ENCODE measurements at regions not wholly inside any gene's neighbourhood (a gene's known extent, or its start where the extent isn't known, plus 50 kb on each side); places are given as distances from the start of the nearest gene placed in this dataset.

DNA sequence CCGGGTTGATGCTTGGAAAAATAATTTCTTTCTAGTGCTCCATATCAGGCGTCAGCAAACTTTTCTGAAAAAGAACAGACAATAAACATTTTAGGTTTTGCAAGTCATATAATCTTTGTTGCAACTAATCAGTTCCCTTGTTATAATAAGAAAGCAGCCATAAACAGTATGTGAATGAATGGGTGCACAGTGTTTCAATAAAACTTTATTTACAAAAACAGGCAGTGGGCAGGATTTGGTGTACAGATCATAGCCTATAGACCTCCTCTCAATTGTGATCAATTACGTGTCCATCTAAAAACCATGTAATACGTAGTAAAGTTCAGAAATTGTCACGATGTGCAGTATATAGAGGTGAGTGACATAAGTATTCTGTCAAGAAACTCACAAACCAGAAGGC, 143.4 kb downstream of the AREG start:
- TF ChIP-seq, protein P1, sequence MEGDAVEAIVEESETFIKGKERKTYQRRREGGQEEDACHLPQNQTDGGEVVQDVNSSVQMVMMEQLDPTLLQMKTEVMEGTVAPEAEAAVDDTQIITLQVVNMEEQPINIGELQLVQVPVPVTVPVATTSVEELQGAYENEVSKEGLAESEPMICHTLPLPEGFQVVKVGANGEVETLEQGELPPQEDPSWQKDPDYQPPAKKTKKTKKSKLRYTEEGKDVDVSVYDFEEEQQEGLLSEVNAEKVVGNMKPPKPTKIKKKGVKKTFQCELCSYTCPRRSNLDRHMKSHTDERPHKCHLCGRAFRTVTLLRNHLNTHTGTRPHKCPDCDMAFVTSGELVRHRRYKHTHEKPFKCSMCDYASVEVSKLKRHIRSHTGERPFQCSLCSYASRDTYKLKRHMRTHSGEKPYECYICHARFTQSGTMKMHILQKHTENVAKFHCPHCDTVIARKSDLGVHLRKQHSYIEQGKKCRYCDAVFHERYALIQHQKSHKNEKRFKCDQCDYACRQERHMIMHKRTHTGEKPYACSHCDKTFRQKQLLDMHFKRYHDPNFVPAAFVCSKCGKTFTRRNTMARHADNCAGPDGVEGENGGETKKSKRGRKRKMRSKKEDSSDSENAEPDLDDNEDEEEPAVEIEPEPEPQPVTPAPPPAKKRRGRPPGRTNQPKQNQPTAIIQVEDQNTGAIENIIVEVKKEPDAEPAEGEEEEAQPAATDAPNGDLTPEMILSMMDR (IDR thresholded peaks at IDR 0.05; ENCODE audit: insufficient read depth, low read depth, low read length), result no peak
- CTCF ChIA-PET, result no interaction called here

DNA sequence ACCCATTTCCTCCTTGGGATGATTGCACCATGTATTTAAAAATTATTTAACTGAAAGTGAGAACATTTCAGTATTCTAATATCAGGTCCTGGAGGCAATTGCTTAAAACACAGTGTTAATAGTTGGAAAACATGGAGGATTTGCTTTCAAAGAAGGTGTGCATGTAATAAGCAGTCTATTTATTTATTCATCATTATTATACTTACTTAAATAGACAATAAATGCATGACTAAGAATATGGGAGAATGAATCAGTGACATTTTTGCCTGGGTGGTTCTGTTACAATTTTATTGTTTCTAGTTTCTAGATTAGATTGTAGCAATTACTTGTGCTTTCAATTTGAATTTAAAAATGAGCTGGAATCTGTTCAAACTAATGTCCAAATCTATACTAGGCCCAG, 145.5 kb downstream of the AREG start:
- ChIA-PET CTCF (interaction anchor here (1.4 kb wide), 1 partner anchor 37 kb away, joined by 3 read pairs; no protein-coding TSS in a partner anchor), POLR2A (no interaction called here)
- no peaks in the 10 kb centered on the region for H3K36me3 ChIP-seq (ENCODE audit: control insufficient read depth, insufficient read depth, low read length)
- DNase-seq (ENCODE audit: low read depth), result no peak
- TF ChIP-seq, protein P1 (IDR thresholded peaks at IDR 0.05; ENCODE audit: insufficient read depth, low read depth, low read length), result no peak
- H3K4me3 ChIP-seq (ENCODE audit: low read depth, low read length), result no peak overlapping the region
- no peaks in the 10 kb centered on the region for H3K27me3 ChIP-seq (ENCODE audit: control insufficient read depth, insufficient read depth, low read length)

More for the DNA sequence above, 143.4 kb downstream of the AREG start:
- no peak overlapping the region for H3K4me3 ChIP-seq (ENCODE audit: low read depth, low read length)
- no peaks in the 10 kb centered on the region for H3K36me3 ChIP-seq (ENCODE audit: control insufficient read depth, insufficient read depth, low read length)
- no peaks in the 10 kb centered on the region for H3K27me3 ChIP-seq (ENCODE audit: control insufficient read depth, insufficient read depth, low read length)
- POLR2A ChIA-PET, result no interaction called here
- DNase-seq (ENCODE audit: low read depth), result no peak

DNA sequence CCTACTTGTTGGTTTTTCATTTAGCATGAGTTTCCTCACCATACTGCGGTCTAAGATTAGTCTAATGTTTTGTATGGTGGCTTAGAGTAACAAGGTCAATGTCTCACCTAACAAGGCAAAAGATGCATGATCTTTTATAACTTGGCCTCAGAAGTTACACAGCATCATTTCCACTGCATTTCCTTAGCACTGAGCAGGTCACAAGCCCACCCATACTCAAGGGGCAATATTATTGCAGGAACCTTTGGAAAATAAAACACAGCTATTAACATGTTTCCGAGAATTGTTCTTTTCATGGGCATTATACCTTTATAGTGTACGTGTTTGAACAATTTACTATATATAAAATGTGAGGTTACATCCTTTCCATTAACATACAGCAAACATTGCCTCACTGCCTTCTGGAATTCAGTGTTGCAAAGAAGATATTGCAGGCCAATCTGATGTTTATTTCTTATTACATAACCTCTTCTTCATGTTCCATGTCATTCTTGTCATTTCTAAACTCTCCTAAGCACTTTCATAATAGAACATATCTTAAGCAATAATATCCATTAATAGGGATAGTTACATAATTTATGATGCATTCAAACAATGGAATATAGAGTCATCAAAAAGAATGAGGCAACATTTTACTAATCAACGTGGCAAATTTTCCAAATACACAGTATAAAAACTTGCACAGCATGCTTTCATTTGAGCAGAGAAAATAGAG, 153.8 kb downstream of the AREG start:
- H3K27me3 ChIP-seq (ENCODE audit: control insufficient read depth, insufficient read depth, low read length), result no peaks in the 10 kb centered on the region
- CTCF ChIA-PET, result no interaction called here
- TF ChIP-seq, protein P1 (IDR thresholded peaks at IDR 0.05; ENCODE audit: insufficient read depth, low read depth, low read length), result no peak
- no peak overlapping the region for H3K4me3 ChIP-seq (ENCODE audit: low read depth, low read length)
- no peaks in the 10 kb centered on the region for H3K36me3 ChIP-seq (ENCODE audit: control insufficient read depth, insufficient read depth, low read length)
- no peak for DNase-seq (ENCODE audit: low read depth)
- POLR2A ChIA-PET, result no interaction called here

DNA sequence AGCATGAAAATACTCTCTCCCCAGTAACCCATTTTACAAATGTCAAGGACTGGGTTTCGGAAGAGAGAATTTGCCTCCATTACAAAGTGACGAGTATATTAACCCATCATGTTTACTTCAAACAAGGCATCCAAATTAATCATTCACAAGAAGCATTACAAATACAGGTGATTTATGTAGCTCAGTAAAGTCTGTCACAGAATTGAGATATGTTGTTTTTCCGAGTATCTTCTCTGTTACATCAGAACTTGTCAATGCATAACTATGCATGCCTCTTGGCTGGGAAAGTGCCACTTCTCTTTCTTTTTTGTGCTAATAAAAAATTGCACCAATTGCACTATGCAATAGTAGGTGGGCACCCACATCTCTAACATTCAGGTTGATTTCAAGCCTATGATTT, 158.2 kb downstream of the AREG start:
- no peak for DNase-seq (ENCODE audit: low read depth)
- TF ChIP-seq, protein P1 (IDR thresholded peaks at IDR 0.05; ENCODE audit: insufficient read depth, low read depth, low read length), result no peak
- Histone ChIP-seq H3K36me3 (ENCODE audit: control insufficient read depth, insufficient read depth, low read length) (no peaks in the 10 kb centered on the region), H3K4me3 (ENCODE audit: low read depth, low read length) (no peak overlapping the region), H3K27me3 (ENCODE audit: control insufficient read depth, insufficient read depth, low read length) (no peaks in the 10 kb centered on the region)
- ChIA-PET POLR2A (no interaction called here), CTCF (no interaction called here)

DNA sequence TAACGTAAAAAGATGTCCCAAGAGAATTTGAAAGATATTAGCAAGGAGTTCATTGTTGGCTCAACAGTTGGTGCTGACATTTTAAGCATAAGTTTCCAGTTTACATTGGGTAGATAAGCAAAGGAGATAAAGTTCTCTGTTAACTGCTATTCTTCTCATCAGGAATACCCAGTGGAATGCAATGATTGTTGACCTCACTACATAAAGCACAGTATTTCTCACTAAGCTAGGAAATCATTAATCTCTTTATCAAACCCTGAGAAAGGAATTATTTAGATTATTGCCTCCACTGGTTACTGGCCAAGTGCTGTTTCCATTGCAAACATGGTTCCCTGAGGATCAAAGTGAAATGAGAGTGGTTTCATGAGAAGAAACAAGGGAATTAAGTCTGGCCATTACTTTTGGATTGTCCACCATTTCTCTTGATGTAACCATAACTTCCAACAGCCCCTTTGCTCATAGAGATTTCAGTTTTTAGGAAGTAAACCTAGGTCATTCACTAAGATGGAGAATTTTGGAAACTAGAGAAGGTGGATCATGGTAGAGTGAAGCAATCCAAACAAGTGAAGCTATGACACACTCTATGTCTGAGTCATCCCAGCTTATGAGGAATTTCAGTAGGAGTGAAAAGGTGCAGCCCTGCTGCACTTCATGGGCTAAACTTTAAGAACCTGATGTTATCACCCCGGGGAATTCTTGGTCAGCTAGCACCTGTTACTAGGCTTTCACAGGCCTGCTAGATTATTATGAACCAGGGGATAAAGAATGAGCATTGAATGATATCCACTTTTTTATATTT, 163.4 kb downstream of the AREG start:
- Histone ChIP-seq H3K4me3 (ENCODE audit: low read depth, low read length) (no peak overlapping the region), H3K36me3 (ENCODE audit: control insufficient read depth, insufficient read depth, low read length) (no peaks in the 10 kb centered on the region), H3K27me3 (ENCODE audit: control insufficient read depth, insufficient read depth, low read length) (0 out of 2 replicates have a peak, but pooled peaks cover 3% of the 10 kb centered on the region)
- CTCF ChIA-PET, result no interaction called here
- DNase-seq (ENCODE audit: low read depth), result no peak
- POLR2A ChIA-PET, result no interaction called here
- TF ChIP-seq, protein P1 (IDR thresholded peaks at IDR 0.05; ENCODE audit: insufficient read depth, low read depth, low read length), result no peak

Data from BJ (cell line).